Calu3 (cell line): ENCODE measurements at regions not wholly inside any gene's neighbourhood (a gene's known extent, or its start where the extent isn't known, plus 50 kb on each side); places are given as distances from the start of the nearest gene placed in this dataset.
"Not testable (repeated sequence)": the region's sequence is repeated elsewhere in the genome, so short reads cannot be mapped to it uniquely, and the experiment has no call there.

Experiments used
- BruUV-seq: library from RNA; stranded (reverse); fragments of 400-500 nt; replicated peaks from 2 replicates; lab custom pipeline; 2021; lab: Mats Ljungman, UMichigan
- CTCF ChIA-PET: fragments of 300-600 bp; sonication (Branson Sonifier 250); formaldehyde crosslinking; loops from one replicate; lab custom pipeline; 2022; ENCODE audit warnings: antibody characterized with exemption; lab: Charles Lee
- DNase-seq: peaks from one replicate; pipeline ENCODE4 v3.0.0; 2022
- H3K27ac Mint-ChIP-seq: one replicate; pipeline ENCODE4 v1.8.0; 2022; ENCODE audit warnings: mixed read lengths; ENCODE audit not compliant: unreplicated experiment
- H3K27me3 Mint-ChIP-seq: one replicate; pipeline ENCODE4 v1.8.0; 2022; ENCODE audit warnings: mixed read lengths; ENCODE audit not compliant: unreplicated experiment
- H3K36me3 Mint-ChIP-seq: one replicate; pipeline ENCODE4 v1.8.0; 2022; ENCODE audit warnings: mild to moderate bottlenecking, moderate library complexity, mixed read lengths; ENCODE audit not compliant: insufficient read depth, unreplicated experiment
- H3K4me1 Mint-ChIP-seq: one replicate; pipeline ENCODE4 v1.8.0; 2022; ENCODE audit warnings: mild to moderate bottlenecking, low read depth, mixed read lengths; ENCODE audit not compliant: unreplicated experiment
- H3K4me3 Mint-ChIP-seq: one replicate; pipeline ENCODE4 v1.8.0; 2022; ENCODE audit warnings: mild to moderate bottlenecking, low read depth, moderate library complexity, mixed read lengths; ENCODE audit not compliant: unreplicated experiment
- H3K9me3 Mint-ChIP-seq: one replicate; pipeline ENCODE4 v1.8.0; 2022; ENCODE audit warnings: low read depth, mixed read lengths; ENCODE audit not compliant: unreplicated experiment
- CTCF ChIP-seq: fragments of 200-600 bp; IDR thresholded peaks from one replicate; pipeline ENCODE4 v1.8.0; 2022; ENCODE audit warnings: antibody characterized with exemption; ENCODE audit not compliant: unreplicated experiment
- intact Hi-C: fragments of 100-400 bp; cut with micrococcal nuclease; formaldehyde crosslinking; loops from one replicate; pipeline ENCODE4 v1.10.0; 2022; ENCODE audit not compliant: unreplicated experiment

GRCh38 chr7:125061776-125062397, 132.3 kb upstream of the POT1 start:
- Mint-ChIP-seq H3K4me3 (peak overlapping the region; percentile 29), H3K27ac (peak overlapping the region; percentile 52), H3K4me1 (peaks cover 26% of the 10 kb centered on the region), H3K36me3 (no peaks in the 10 kb centered on the region), H3K27me3 (no peaks in the 10 kb centered on the region), H3K9me3 (peaks cover 7% of the 10 kb centered on the region)
- TF ChIP-seq CTCF = no peak
- no peak for DNase-seq
- intact Hi-C loops = loop anchor here (1.0 to 5.0 kb wide), 3 partner anchors 75 to 1360 kb away; no protein-coding TSS in a partner anchor
- BruUV-seq = no TSS peak
- CTCF ChIA-PET = interaction anchor here (2.2 to 3.8 kb wide), 2 partner anchors 194 to 255 kb away, joined by 5 to 25 read pairs; no protein-coding TSS in a partner anchor

GRCh38 chr7:125061083-125061745, 131.6 kb upstream of the POT1 start:
- H3K4me1 Mint-ChIP-seq = peaks cover 26% of the 10 kb centered on the region
- H3K27me3 Mint-ChIP-seq, DNase-seq, H3K36me3 Mint-ChIP-seq, H3K27ac Mint-ChIP-seq, H3K4me3 Mint-ChIP-seq, H3K9me3 Mint-ChIP-seq, BruUV-seq: not testable (repeated sequence)
- CTCF ChIA-PET = interaction anchor here (0.7 to 3.8 kb wide), 4 partner anchors 195 to 585 kb away, joined by 4 to 25 read pairs (median 5); no protein-coding TSS in a partner anchor
- intact Hi-C loops = loop anchor here (1.0 to 5.0 kb wide), 2 partner anchors 610 to 1361 kb away; no protein-coding TSS in a partner anchor

GRCh38 chr7:125059861-125060456, 130.3 kb upstream of the POT1 start:
- TF ChIP-seq CTCF = peak; percentile 23
- intact Hi-C loops = loop anchor here (1.0 to 5.0 kb wide), 2 partner anchors 256 to 1362 kb away; no protein-coding TSS in a partner anchor
- Mint-ChIP-seq H3K27ac (no peak overlapping the region), H3K9me3 (peaks cover 3% of the 10 kb centered on the region), H3K27me3 (no peaks in the 10 kb centered on the region), H3K4me1 (peaks cover 26% of the 10 kb centered on the region), H3K4me3 (no peak overlapping the region), H3K36me3 (no peaks in the 10 kb centered on the region)
- CTCF ChIA-PET = interaction anchor here (0.7 to 3.8 kb wide), 4 partner anchors 196 to 633 kb away, joined by 3 to 25 read pairs (median 4); no protein-coding TSS in a partner anchor
- no peak for DNase-seq
- BruUV-seq = no TSS peak

- CTCF ChIA-PET = interaction anchor here (0.6 kb wide), 1 partner anchor 125 kb away, joined by 7 read pairs; no protein-coding TSS in a partner anchor
- TF ChIP-seq CTCF = no peak
- no peak overlapping the region for H3K27ac Mint-ChIP-seq
These were observed 128.3 kb upstream of the POT1 start for GRCh38 chr7:125057963-125058362.

More at GRCh38 chr7:125057963-125058362, 128.3 kb upstream of the POT1 start:
- Mint-ChIP-seq H3K9me3 (no peaks in the 10 kb centered on the region), H3K4me1 (peaks cover 17% of the 10 kb centered on the region), H3K4me3 (no peak overlapping the region), H3K36me3 (no peaks in the 10 kb centered on the region), H3K27me3 (no peaks in the 10 kb centered on the region)
- no peak for DNase-seq
- no TSS peak for BruUV-seq
- intact Hi-C loops = no loop called here
